H1 (cell line): ENCODE measurements at regions not wholly inside any gene's neighbourhood (a gene's known extent, or its start where the extent isn't known, plus 50 kb on each side); places are given as distances from the start of the nearest gene placed in this dataset.

Experiments
- CTCF ChIA-PET: fragments of 300-600 bp; sonication (Branson Sonifier 250); formaldehyde crosslinking; loops from one replicate; lab custom pipeline; 2021; ENCODE audit not compliant: partially characterized antibody; lab: Charles Lee
- POLR2A ChIA-PET: fragments of 300-600 bp; sonication (Branson Sonifier 250); formaldehyde crosslinking; loops from one replicate; lab custom pipeline; 2021; ENCODE audit warnings: inconsistent platforms; ENCODE audit not compliant: partially characterized antibody; lab: Charles Lee
- DNase-seq, 2 experiments: peaks; one replicate each; pipeline versions ENCODE4 v3.0.0 to v3.0.0-alpha.2; 2010 to 2022; ENCODE audit warnings: low spot score in 2 of 2, low read depth in 1 of 2, mixed read lengths in 1 of 2
- FAIRE-seq: peaks from 2 replicates; lab custom pipeline; 2011; peaks lifted over from hg19 to GRCh38; lab: Jason Lieb, UNC
- H2AFZ ChIP-seq: 2 replicates; pipeline ENCODE4 v1.8.1; 2012; ENCODE audit warnings: low read length, inconsistent platforms
- H2AK5ac ChIP-seq: 2 replicates; pipeline ENCODE4 v1.6.1; 2013; ENCODE audit warnings: low read depth, low read length
- H2BK120ac ChIP-seq: replicated peaks from 2 replicates; pipeline ENCODE3; 2013; ENCODE audit warnings: low read depth, low read length, inconsistent platforms
- H2BK12ac ChIP-seq: 2 replicates; pipeline ENCODE4 v1.6.1; 2013; ENCODE audit warnings: low read depth, low read length
- H2BK15ac ChIP-seq: 2 replicates; pipeline ENCODE4 v1.6.1; 2013; ENCODE audit warnings: low read length
- H2BK20ac ChIP-seq: 2 replicates; pipeline ENCODE4 v1.6.1; 2013; ENCODE audit warnings: low read length
- H2BK5ac ChIP-seq: 2 replicates; pipeline ENCODE4 v1.6.1; 2013; ENCODE audit warnings: low read depth, low read length
- H3K14ac ChIP-seq: 2 replicates; pipeline ENCODE4 v1.6.1; 2013; ENCODE audit warnings: inconsistent platforms; ENCODE audit not compliant: insufficient read length
- H3K18ac ChIP-seq: 2 replicates; pipeline ENCODE4 v1.6.1; 2013; ENCODE audit warnings: low read length; ENCODE audit errors: extremely low read depth
- H3K23ac ChIP-seq: 2 replicates; pipeline ENCODE4 v1.6.1; 2013; ENCODE audit warnings: inconsistent platforms; ENCODE audit not compliant: insufficient read length
- H3K23me2 ChIP-seq: 2 replicates; pipeline ENCODE4 v1.6.1; 2013; ENCODE audit warnings: low read depth, low read length
- H3K27ac ChIP-seq: 2 replicates; pipeline ENCODE4 v1.6.1; 2011; ENCODE audit warnings: low read depth, low read length, inconsistent platforms
- H3K27me3 ChIP-seq, 4 experiments: replicated peaks in 1 of 4; 1 replicate in 1 of 4; 2 replicates in 3 of 4; pipeline versions ENCODE4 v1.6.1 to v1.8.1; 2011 to 2013; ENCODE audit warnings: low read length in 3 of 4, mild to moderate bottlenecking in 3 of 4, inconsistent platforms in 2 of 4, mixed read lengths in 2 of 4, moderate library complexity in 1 of 4; ENCODE audit not compliant: control insufficient read depth in 3 of 4, insufficient read depth in 3 of 4; ENCODE audit errors: extremely low read depth in 1 of 4
- H3K36me3 ChIP-seq, 4 experiments: 2 replicates each; pipeline versions ENCODE4 v1.6.1 to v1.8.1; 2011 to 2013; ENCODE audit warnings: mild to moderate bottlenecking in 4 of 4, low read length in 3 of 4, moderate library complexity in 2 of 4, control low read depth in 1 of 4, inconsistent platforms in 1 of 4; ENCODE audit not compliant: insufficient read depth in 4 of 4, control insufficient read depth in 2 of 4
- H3K4ac ChIP-seq: replicated peaks from 2 replicates; pipeline ENCODE3; 2013; ENCODE audit warnings: low read length, low read depth, mixed read lengths, inconsistent platforms; ENCODE audit not compliant: insufficient read length
- H3K4me1 ChIP-seq, 4 experiments: replicated peaks in 1 of 4; 1 replicate in 1 of 4; 2 replicates in 3 of 4; pipeline versions ENCODE4 v1.6.1 to v1.8.1; 2011 to 2013; ENCODE audit warnings: low read length in 3 of 4, inconsistent platforms in 2 of 4, mixed read lengths in 1 of 4; ENCODE audit not compliant: insufficient read depth in 4 of 4, control insufficient read depth in 3 of 4
- H3K4me2 ChIP-seq, 2 experiments: 2 replicates each; pipeline versions ENCODE4 v1.6.1 to v1.8.1; 2011 to 2013; ENCODE audit warnings: low read depth in 2 of 2, low read length in 2 of 2, control low read depth in 1 of 2, inconsistent platforms in 1 of 2, mild to moderate bottlenecking in 1 of 2; ENCODE audit not compliant: insufficient read depth in 1 of 2
- H3K4me3 ChIP-seq, 4 experiments: fragments of 200-600, 300-600 bp in 1 of 4; sonication (generic), shearing (Covaris generic), sonication (Bioruptor Twin) in 1 of 4; 2 replicates each; pipeline versions ENCODE4 v1.5.1 to v1.8.1; 2011 to 2016; ENCODE audit warnings: low read length in 4 of 4, low read depth in 3 of 4, control low read depth in 2 of 4, inconsistent platforms in 2 of 4, mild to moderate bottlenecking in 2 of 4, mixed read lengths in 1 of 4, moderate library complexity in 1 of 4; ENCODE audit not compliant: insufficient read depth in 2 of 4; ENCODE audit errors: extremely low read depth in 1 of 4
- H3K56ac ChIP-seq: replicated peaks from 2 replicates; pipeline ENCODE3; 2013; ENCODE audit warnings: low read depth, mild to moderate bottlenecking, mixed read lengths, low read length, inconsistent platforms; ENCODE audit not compliant: insufficient read length
- H3K79me1 ChIP-seq: 2 replicates; pipeline ENCODE4 v1.6.1; 2013; ENCODE audit warnings: low read depth, low read length, control low read depth
- H3K79me2 ChIP-seq, 2 experiments: 2 replicates each; pipeline versions ENCODE4 v1.6.1 to v1.8.1; 2012 to 2013; ENCODE audit warnings: low read length in 2 of 2, mild to moderate bottlenecking in 2 of 2, inconsistent platforms in 1 of 2; ENCODE audit not compliant: insufficient read depth in 2 of 2, control insufficient read depth in 1 of 2
- H3K9ac ChIP-seq, 4 experiments: replicated peaks in 1 of 4; 1 replicate in 1 of 4; 2 replicates in 3 of 4; pipeline versions ENCODE4 v1.6.1 to v1.8.1; 2011 to 2013; ENCODE audit warnings: low read depth in 3 of 4, low read length in 3 of 4, control low read depth in 2 of 4, mild to moderate bottlenecking in 2 of 4, moderate library complexity in 2 of 4, inconsistent platforms in 1 of 4; ENCODE audit errors: extremely low read depth in 1 of 4
- H3K9me3 ChIP-seq, 2 experiments: 2 replicates each; pipeline versions ENCODE4 v1.6.1 to v1.8.1; 2012 to 2013; ENCODE audit warnings: mild to moderate bottlenecking in 2 of 2, moderate library complexity in 2 of 2, control low read depth in 1 of 2, inconsistent platforms in 1 of 2, low read depth in 1 of 2, low read length in 1 of 2, mixed read lengths in 1 of 2; ENCODE audit not compliant: insufficient read depth in 2 of 2
- H4K20me1 ChIP-seq, 2 experiments: replicated peaks in 1 of 2; 2 replicates each; pipeline versions ENCODE3 to v1.8.1; 2011 to 2013; ENCODE audit warnings: inconsistent platforms in 2 of 2, low read length in 2 of 2, mild to moderate bottlenecking in 1 of 2; ENCODE audit not compliant: insufficient read depth in 2 of 2, control insufficient read depth in 1 of 2
- H4K5ac ChIP-seq: 2 replicates; pipeline ENCODE4 v1.6.1; 2013; ENCODE audit warnings: low read length, low read depth, mixed read lengths, inconsistent platforms; ENCODE audit not compliant: insufficient read length
- H4K8ac ChIP-seq: 2 replicates; pipeline ENCODE4 v1.8.0; 2013; ENCODE audit warnings: mild to moderate bottlenecking, moderate library complexity, low read length, inconsistent platforms; ENCODE audit not compliant: insufficient read depth; ENCODE audit errors: extremely low read depth
- H4K91ac ChIP-seq: replicated peaks from 2 replicates; pipeline ENCODE3; 2013; ENCODE audit warnings: low read length, mixed read lengths, inconsistent platforms; ENCODE audit not compliant: insufficient read length
- ATF3 ChIP-seq: IDR thresholded peaks from 2 replicates; pipeline ENCODE4 v1.6.1; 2011; ENCODE audit warnings: low read depth, mild to moderate bottlenecking, low read length; ENCODE audit not compliant: insufficient read depth
- CBX8 ChIP-seq: fragments of 300-800, 300-1000 bp; sonication (generic); IDR thresholded peaks from 2 replicates; pipeline ENCODE4 v1.7.1; 2016; ENCODE audit warnings: low read depth, low read length, borderline replicate concordance
- CTBP2 ChIP-seq: IDR thresholded peaks from 2 replicates; pipeline ENCODE4 v1.7.0; 2011; ENCODE audit warnings: borderline replicate concordance, mild to moderate bottlenecking, moderate library complexity, mixed read lengths, low read length; ENCODE audit not compliant: insufficient read depth, insufficient read length
- EZH2 ChIP-seq: fragments of 200-600 bp; sonication (generic); IDR thresholded peaks from 2 replicates; pipeline ENCODE4 v1.7.1; 2012; ENCODE audit warnings: low read depth, mild to moderate bottlenecking, moderate library complexity, low read length, inconsistent platforms; ENCODE audit not compliant: severe bottlenecking
- FOSL1 ChIP-seq: IDR thresholded peaks from 2 replicates; pipeline ENCODE4 v1.6.1; 2011; ENCODE audit warnings: mild to moderate bottlenecking, low read depth, low read length, moderate library complexity; ENCODE audit not compliant: insufficient read depth
- JUN ChIP-seq: IDR thresholded peaks from 2 replicates; pipeline ENCODE4 v1.6.1; 2011; ENCODE audit warnings: low read depth, mild to moderate bottlenecking, improper control_type of control experiment, low read length
- KDM1A ChIP-seq: fragments of 200-600, 300-600 bp; sonication (generic); IDR thresholded peaks from 2 replicates; pipeline ENCODE4 v1.7.1; 2016; ENCODE audit warnings: mild to moderate bottlenecking, low read length, borderline replicate concordance
- KDM5A ChIP-seq: fragments of 200-600 bp; IDR thresholded peaks from 2 replicates; pipeline ENCODE4 v1.7.1; 2012; ENCODE audit warnings: mild to moderate bottlenecking, low read length, inconsistent platforms, mixed read lengths
- POLR2AphosphoS5 ChIP-seq: IDR thresholded peaks from 2 replicates; pipeline ENCODE4 v1.6.1; 2011; ENCODE audit warnings: low read depth, low read length
- RNF2 ChIP-seq: fragments of 200-900, 300-1000 bp; sonication (generic); IDR thresholded peaks from 2 replicates; pipeline ENCODE4 v1.7.1; 2016; ENCODE audit warnings: borderline replicate concordance, low read depth, mild to moderate bottlenecking, antibody characterized with exemption, low read length; ENCODE audit not compliant: poor library complexity, severe bottlenecking; ENCODE audit errors: missing control alignments
- TAF1 ChIP-seq: IDR thresholded peaks from 2 replicates; pipeline ENCODE4 v1.6.1; 2011; ENCODE audit warnings: mild to moderate bottlenecking, low read depth, low read length
- TBP ChIP-seq: IDR thresholded peaks from 2 replicates; pipeline ENCODE4 v1.6.1; 2011; ENCODE audit warnings: low read depth, low read length, improper control_type of control experiment
- WGBS, 2 experiments: shearing (Covaris generic) in 1 of 2; methylation state at CpG; one replicate each; pipeline versions ENCODE4 v1.1.6 to v1.1.7; 2013 to 2015; ENCODE audit warnings: low lambda C conversion rate in 2 of 2, mixed read lengths in 2 of 2, inconsistent platforms in 1 of 2, low coverage in 1 of 2, missing lambda C conversion rate in 1 of 2; ENCODE audit not compliant: insufficient replicate concordance in 2 of 2, insufficient coverage in 1 of 2, insufficient read length in 1 of 2; ENCODE audit errors: extremely low coverage in 1 of 2, missing lambda C conversion rate in 1 of 2; 5-methylcytosine and 5-hydroxymethylcytosine counted together

DNA sequence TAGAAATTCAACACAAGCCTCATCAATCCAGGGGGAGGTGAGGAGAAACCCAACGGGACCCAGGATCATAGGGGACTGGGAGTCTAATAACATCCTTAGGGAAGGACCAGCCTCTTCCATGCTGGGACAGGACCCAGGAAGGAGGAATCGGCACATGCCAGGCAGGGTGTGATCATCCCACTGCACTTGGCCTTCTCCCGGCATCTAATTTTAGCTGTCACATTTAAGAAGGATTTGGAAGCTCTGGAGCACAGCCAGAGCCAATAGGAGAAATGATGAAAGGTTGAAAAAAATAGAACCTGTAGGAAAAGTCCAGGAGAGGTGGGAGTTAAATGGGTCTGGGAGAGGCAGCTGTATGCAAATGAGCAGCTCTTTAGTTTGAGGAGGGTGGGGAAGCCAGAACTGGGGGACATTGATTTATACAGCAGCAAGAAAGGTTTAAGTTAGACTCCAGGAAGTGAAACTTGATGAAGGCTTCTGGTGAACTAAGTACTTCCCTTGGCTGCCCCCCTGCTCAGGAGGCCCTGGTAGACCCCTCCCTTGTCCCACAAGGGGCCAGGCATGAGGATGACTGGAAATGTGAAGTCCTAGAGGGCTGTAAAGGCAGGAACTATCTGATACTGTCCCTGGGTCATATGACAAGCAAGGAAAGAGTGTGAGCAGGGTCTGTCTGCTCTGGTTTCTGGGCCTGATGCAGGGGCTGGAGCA lies 260.3 kb downstream of the LRFN2 start:
- no peaks in the 10 kb centered on the region; a peak in 1 of 7 replicates for H3K27me3 ChIP-seq
- H2BK20ac ChIP-seq, result no peak overlapping the region
- H3K4me3 ChIP-seq, result no peak overlapping the region
- H3K56ac ChIP-seq, result no peak overlapping the region
- POLR2A ChIA-PET, result no interaction called here
- H2BK15ac ChIP-seq, result no peak overlapping the region
- no peak overlapping the region for H2BK120ac ChIP-seq
- 85% methylated on average over 3 of the region's 3 CpGs; no CpG with 5 or more reads in 1 of the 2 experiments for WGBS, 2 experiments
- H2AK5ac ChIP-seq, result peak overlapping the region; percentile 49; the same call in 1 of the 2 replicates
- no peaks in the 10 kb centered on the region for H3K79me2 ChIP-seq
- H4K8ac ChIP-seq, result no peak overlapping the region
- no peak overlapping the region for H3K14ac ChIP-seq
- no peaks in the 10 kb centered on the region for H3K23me2 ChIP-seq
- FAIRE-seq, result no peak
- no peak overlapping the region for H3K9ac ChIP-seq
- no peaks in the 10 kb centered on the region for H4K20me1 ChIP-seq
- H4K5ac ChIP-seq, result no peak overlapping the region
- H3K79me1 ChIP-seq, result no peaks in the 10 kb centered on the region
- H3K27ac ChIP-seq, result no peak overlapping the region
- no peak overlapping the region for H2AFZ ChIP-seq
- no peaks in the 10 kb centered on the region for H3K36me3 ChIP-seq
- peaks cover 12 to 29% (median 23%) of the 10 kb centered on the region in 4 experiments for H3K4me1 ChIP-seq
- CTCF ChIA-PET, result interaction anchor here (0.7 to 9.9 kb wide), 15 partner anchors 10 to 451 kb away, joined by 3 to 136 read pairs (median 4); partner anchors contain the start of gene LRFN2
- H2BK5ac ChIP-seq, result 0 out of 2 replicates have a peak overlapping the region, but pooled peaks have one; percentile 5
- no peak overlapping the region for H4K91ac ChIP-seq
- no peak overlapping the region for H3K4me2 ChIP-seq
- no peak overlapping the region for H3K23ac ChIP-seq
- H3K18ac ChIP-seq, result no peak overlapping the region
- no peak for DNase-seq
- H3K9me3 ChIP-seq, result no peaks in the 10 kb centered on the region
- H2BK12ac ChIP-seq, result no peak overlapping the region; the same call in 1 of the 2 replicates
- no peak overlapping the region for H3K4ac ChIP-seq
- TF ChIP-seq RNF2 (no peak), JUN (no peak), KDM1A (no peak), TBP (no peak), ATF3 (no peak), CTBP2 (no peak), CBX8 (no peak), FOSL1 (no peak), KDM5A (no peak), POLR2AphosphoS5 (no peak), TAF1 (no peak), EZH2 (no peak)
